HG03354 (cell line): ENCODE measurements at regions not wholly inside any gene's neighbourhood (a gene's known extent, or its start where the extent isn't known, plus 50 kb on each side); places are given as distances from the start of the nearest gene placed in this dataset.

Experiments used
- ATAC-seq: cut with Tn5 transposase; IDR thresholded peaks from one replicate; pipeline ENCODE4 v1.9.1; 2021; ENCODE audit warnings: mild to moderate bottlenecking; ENCODE audit not compliant: unreplicated experiment, poor library complexity, severe bottlenecking

DNA sequence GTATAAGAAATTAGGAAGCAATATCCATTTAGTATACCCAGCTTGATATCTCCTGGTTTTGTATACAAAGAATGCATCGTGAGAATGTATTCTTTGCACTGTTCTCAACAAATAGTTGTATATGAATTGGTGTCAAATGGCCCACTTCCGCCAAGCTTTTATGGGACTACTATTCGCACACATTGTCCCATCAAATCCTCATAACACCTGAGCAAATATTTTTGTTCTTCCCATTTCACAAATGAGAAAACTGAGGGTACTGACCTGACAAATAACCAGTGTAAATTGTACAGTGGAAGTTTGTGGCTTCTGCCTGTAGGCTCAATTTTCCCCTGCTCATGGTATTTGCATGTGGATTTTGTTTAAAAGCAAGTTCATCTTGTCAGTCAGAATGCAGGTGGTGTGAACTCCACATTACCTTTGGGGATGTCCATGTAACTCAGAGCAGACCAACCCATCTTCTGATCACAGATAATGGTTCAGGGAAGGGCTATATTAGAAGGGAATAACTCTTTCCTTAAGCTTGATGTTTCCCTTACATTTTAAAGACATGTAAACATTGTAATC, 51.5 kb upstream of the FAM241A start:
- no peak for ATAC-seq

DNA sequence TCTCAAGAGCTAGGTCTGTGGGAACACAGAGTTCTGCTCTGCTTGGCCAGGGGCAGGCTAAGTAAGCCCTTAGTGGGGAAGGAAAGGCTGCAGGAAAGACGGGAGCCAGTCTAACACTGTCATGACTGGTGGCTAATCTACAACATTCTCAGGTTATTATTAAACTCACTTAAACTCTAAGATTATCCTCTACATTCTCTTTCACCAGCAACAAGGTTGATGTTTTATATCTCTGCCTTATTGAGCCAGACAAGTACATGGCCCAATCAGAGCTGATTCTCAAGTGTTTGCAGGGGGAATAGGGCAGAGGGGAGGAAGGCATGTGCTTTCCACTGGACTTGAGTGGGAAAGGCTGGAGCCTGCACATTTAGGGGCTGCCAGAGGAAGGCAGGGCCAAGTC, 50.9 kb upstream of the FAM241A start:
- no peak for ATAC-seq
